ENCODE measurements at regions not wholly inside any gene's neighbourhood (a gene's known extent, or its start where the extent isn't known, plus 50 kb on each side); places are given as distances from the start of the nearest gene placed in this dataset.

- H3K18ac ChIP-seq (ENCODE audit: low read depth in 1 of 2, low read length in 2 of 2): no peak overlapping the region
- no peak overlapping the region for H3K4me2 ChIP-seq (ENCODE audit: low read length, poor library complexity, severe bottlenecking)
- no peak overlapping the region for H2BK12ac ChIP-seq (ENCODE audit: low read length in 2 of 2)
- no peak overlapping the region for H3K4ac ChIP-seq (ENCODE audit: low read depth in 1 of 2, low read length in 2 of 2)
- no peaks in the 10 kb centered on the region for H3K4me1 ChIP-seq (ENCODE audit: control insufficient read depth, insufficient read depth, low read depth, low read length)
- H2BK5ac ChIP-seq (ENCODE audit: low read depth, low read length, poor library complexity, severe bottlenecking): no peak overlapping the region
- H2BK15ac ChIP-seq (ENCODE audit: low read depth, poor library complexity, severe bottlenecking): no peak overlapping the region
- no peaks in the 10 kb centered on the region for H3K36me3 ChIP-seq (ENCODE audit: control insufficient read depth in 1 of 2, insufficient read depth in 2 of 2, low read depth in 1 of 2, low read length in 2 of 2)
- H4K91ac ChIP-seq (ENCODE audit: low read length): no peak overlapping the region
- H4K8ac ChIP-seq (ENCODE audit: low read length): no peak overlapping the region
- no peak for DNase-seq
- no peak overlapping the region for H3K23ac ChIP-seq (ENCODE audit: low read length in 2 of 2)
- H3K27me3 ChIP-seq (ENCODE audit: control insufficient read depth in 1 of 2, insufficient read depth in 1 of 2, low read length in 2 of 2): peaks cover 9 to 41% of the 10 kb centered on the region in 2 experiments
- no peak overlapping the region for H2BK120ac ChIP-seq (ENCODE audit: low read depth, low read length)
- no peak overlapping the region for H2AK5ac ChIP-seq (ENCODE audit: low read length, severe bottlenecking)
- H3K9ac ChIP-seq (ENCODE audit: low read length): no peak overlapping the region
- no peak overlapping the region for H3K4me3 ChIP-seq (ENCODE audit: insufficient read depth in 1 of 2, low read depth in 1 of 2, low read length in 2 of 2)
- H2AFZ ChIP-seq (ENCODE audit: low read depth, low read length): no peak overlapping the region
- H3K14ac ChIP-seq (ENCODE audit: low read length in 2 of 2): no peak overlapping the region
- 79% methylated on average over 4 of the region's 5 CpGs for WGBS
- no peaks in the 10 kb centered on the region for H3K79me1 ChIP-seq (replicated peaks; ENCODE audit: low read length, poor library complexity, severe bottlenecking)
- no peaks in the 10 kb centered on the region for H3K9me3 ChIP-seq (ENCODE audit: control insufficient read depth, low read length)
- no peak overlapping the region for H3K27ac ChIP-seq (ENCODE audit: low read length, poor library complexity, severe bottlenecking)
Observed at GRCh38 chr13:26899202-26899601, 138.6 kb upstream of the GPR12 start.

GRCh38 chr13:26897706-26898550, 137.3 kb upstream of the GPR12 start:
- H2BK5ac ChIP-seq (ENCODE audit: low read depth, low read length, poor library complexity, severe bottlenecking): no peak overlapping the region
- H4K8ac ChIP-seq (ENCODE audit: low read length): no peak overlapping the region
- no peak for DNase-seq
- H3K79me1 ChIP-seq (replicated peaks; ENCODE audit: low read length, poor library complexity, severe bottlenecking): no peaks in the 10 kb centered on the region
- no peak overlapping the region for H3K23ac ChIP-seq (ENCODE audit: low read length in 2 of 2)
- no peak overlapping the region for H3K4me3 ChIP-seq (ENCODE audit: insufficient read depth in 1 of 2, low read depth in 1 of 2, low read length in 2 of 2)
- no peak overlapping the region for H3K4me2 ChIP-seq (ENCODE audit: low read length, poor library complexity, severe bottlenecking)
- 83% methylated on average over 22 of the region's 23 CpGs for WGBS
- no peak overlapping the region for H2BK15ac ChIP-seq (ENCODE audit: low read depth, poor library complexity, severe bottlenecking)
- H3K9me3 ChIP-seq (ENCODE audit: control insufficient read depth, low read length): no peaks in the 10 kb centered on the region
- no peak overlapping the region for H2AFZ ChIP-seq (ENCODE audit: low read depth, low read length)
- H2BK12ac ChIP-seq (ENCODE audit: low read length in 2 of 2): no peak overlapping the region
- no peak overlapping the region for H3K9ac ChIP-seq (ENCODE audit: low read length)
- H3K27ac ChIP-seq (ENCODE audit: low read length, poor library complexity, severe bottlenecking): no peak overlapping the region
- H3K27me3 ChIP-seq (ENCODE audit: control insufficient read depth in 1 of 2, insufficient read depth in 1 of 2, low read length in 2 of 2): peaks cover 9 to 44% of the 10 kb centered on the region in 2 experiments
- no peaks in the 10 kb centered on the region for H3K4me1 ChIP-seq (ENCODE audit: control insufficient read depth, insufficient read depth, low read depth, low read length)
- no peak overlapping the region for H3K4ac ChIP-seq (ENCODE audit: low read depth in 1 of 2, low read length in 2 of 2)
- H2BK120ac ChIP-seq (ENCODE audit: low read depth, low read length): no peak overlapping the region
- H3K36me3 ChIP-seq (ENCODE audit: control insufficient read depth in 1 of 2, insufficient read depth in 2 of 2, low read depth in 1 of 2, low read length in 2 of 2): no peaks in the 10 kb centered on the region
- H3K18ac ChIP-seq (ENCODE audit: low read depth in 1 of 2, low read length in 2 of 2): no peak overlapping the region
- no peak overlapping the region for H2AK5ac ChIP-seq (ENCODE audit: low read length, severe bottlenecking)
- H4K91ac ChIP-seq (ENCODE audit: low read length): no peak overlapping the region
- no peak overlapping the region for H3K14ac ChIP-seq (ENCODE audit: low read length in 2 of 2)

GRCh38 chr13:26896986-26897668, 136.5 kb upstream of the GPR12 start:
- Histone ChIP-seq H2AFZ (ENCODE audit: low read depth, low read length) (no peak overlapping the region), H2BK12ac (ENCODE audit: low read length in 2 of 2) (no peak overlapping the region), H3K36me3 (ENCODE audit: control insufficient read depth in 1 of 2, insufficient read depth in 2 of 2, low read depth in 1 of 2, low read length in 2 of 2) (no peaks in the 10 kb centered on the region), H2AK5ac (ENCODE audit: low read length, severe bottlenecking) (no peak overlapping the region), H2BK5ac (ENCODE audit: low read depth, low read length, poor library complexity, severe bottlenecking) (no peak overlapping the region), H3K18ac (ENCODE audit: low read depth in 1 of 2, low read length in 2 of 2) (no peak overlapping the region), H3K14ac (ENCODE audit: low read length in 2 of 2) (no peak overlapping the region), H3K4me3 (ENCODE audit: insufficient read depth in 1 of 2, low read depth in 1 of 2, low read length in 2 of 2) (no peak overlapping the region), H3K79me1 (replicated peaks; ENCODE audit: low read length, poor library complexity, severe bottlenecking) (no peaks in the 10 kb centered on the region), H3K27ac (ENCODE audit: low read length, poor library complexity, severe bottlenecking) (no peak overlapping the region), H3K4ac (ENCODE audit: low read depth in 1 of 2, low read length in 2 of 2) (no peak overlapping the region), H4K8ac (ENCODE audit: low read length) (no peak overlapping the region), H2BK15ac (ENCODE audit: low read depth, poor library complexity, severe bottlenecking) (no peak overlapping the region), H3K4me1 (ENCODE audit: control insufficient read depth, insufficient read depth, low read depth, low read length) (no peaks in the 10 kb centered on the region), H3K9me3 (ENCODE audit: control insufficient read depth, low read length) (no peaks in the 10 kb centered on the region), H3K4me2 (ENCODE audit: low read length, poor library complexity, severe bottlenecking) (no peak overlapping the region), H4K91ac (ENCODE audit: low read length) (no peak overlapping the region), H3K9ac (ENCODE audit: low read length) (no peak overlapping the region), H3K23ac (ENCODE audit: low read length in 2 of 2) (no peak overlapping the region), H3K27me3 (ENCODE audit: control insufficient read depth in 1 of 2, insufficient read depth in 1 of 2, low read length in 2 of 2) (peaks cover 9 to 40% of the 10 kb centered on the region in 2 experiments), H2BK120ac (ENCODE audit: low read depth, low read length) (no peak overlapping the region)
- WGBS: 17% methylated on average over 4 of the region's 4 CpGs
- no peak for DNase-seq

GRCh38 chr13:26895808-26896466, 135.4 kb upstream of the GPR12 start:
- Histone ChIP-seq H3K4ac (ENCODE audit: low read depth in 1 of 2, low read length in 2 of 2) (no peak overlapping the region), H3K27ac (ENCODE audit: low read length, poor library complexity, severe bottlenecking) (no peak overlapping the region), H2AFZ (ENCODE audit: low read depth, low read length) (no peak overlapping the region), H3K23ac (ENCODE audit: low read length in 2 of 2) (no peak overlapping the region), H3K36me3 (ENCODE audit: control insufficient read depth in 1 of 2, insufficient read depth in 2 of 2, low read depth in 1 of 2, low read length in 2 of 2) (no peaks in the 10 kb centered on the region), H2BK120ac (ENCODE audit: low read depth, low read length) (no peak overlapping the region), H2BK5ac (ENCODE audit: low read depth, low read length, poor library complexity, severe bottlenecking) (no peak overlapping the region), H3K27me3 (ENCODE audit: control insufficient read depth in 1 of 2, insufficient read depth in 1 of 2, low read length in 2 of 2) (peaks cover 9 to 38% of the 10 kb centered on the region in 2 experiments), H3K79me1 (replicated peaks; ENCODE audit: low read length, poor library complexity, severe bottlenecking) (no peaks in the 10 kb centered on the region), H4K91ac (ENCODE audit: low read length) (no peak overlapping the region), H4K8ac (ENCODE audit: low read length) (no peak overlapping the region), H3K4me3 (ENCODE audit: insufficient read depth in 1 of 2, low read depth in 1 of 2, low read length in 2 of 2) (no peak overlapping the region), H2BK15ac (ENCODE audit: low read depth, poor library complexity, severe bottlenecking) (no peak overlapping the region), H3K4me2 (ENCODE audit: low read length, poor library complexity, severe bottlenecking) (no peak overlapping the region), H2BK12ac (ENCODE audit: low read length in 2 of 2) (no peak overlapping the region), H3K9ac (ENCODE audit: low read length) (no peak overlapping the region), H2AK5ac (ENCODE audit: low read length, severe bottlenecking) (no peak overlapping the region), H3K4me1 (ENCODE audit: control insufficient read depth, insufficient read depth, low read depth, low read length) (no peaks in the 10 kb centered on the region), H3K18ac (ENCODE audit: low read depth in 1 of 2, low read length in 2 of 2) (no peak overlapping the region), H3K14ac (ENCODE audit: low read length in 2 of 2) (no peak overlapping the region), H3K9me3 (ENCODE audit: control insufficient read depth, low read length) (no peaks in the 10 kb centered on the region)
- WGBS: 72% methylated on average over 13 of the region's 15 CpGs
- no peak for DNase-seq
